ENCODE measurements at regions not wholly inside any gene's neighbourhood (a gene's known extent, or its start where the extent isn't known, plus 50 kb on each side); places are given as distances from the start of the nearest gene placed in this dataset.

GRCh38 chrX:39829965-39830364 is 267.8 kb downstream of the BCOR start:
- no peak for TF ChIP-seq CTCF (tag by site-specific recombination; IDR thresholded peaks at IDR 0.05)
- no peak for TF ChIP-seq ZFHX2 (tag by site-specific recombination; conservative IDR thresholded peaks at IDR 0.05)
- TF ChIP-seq ZNF558 (tag by site-specific recombination; IDR thresholded peaks at IDR 0.05): no peak
- TF ChIP-seq, protein P1, sequence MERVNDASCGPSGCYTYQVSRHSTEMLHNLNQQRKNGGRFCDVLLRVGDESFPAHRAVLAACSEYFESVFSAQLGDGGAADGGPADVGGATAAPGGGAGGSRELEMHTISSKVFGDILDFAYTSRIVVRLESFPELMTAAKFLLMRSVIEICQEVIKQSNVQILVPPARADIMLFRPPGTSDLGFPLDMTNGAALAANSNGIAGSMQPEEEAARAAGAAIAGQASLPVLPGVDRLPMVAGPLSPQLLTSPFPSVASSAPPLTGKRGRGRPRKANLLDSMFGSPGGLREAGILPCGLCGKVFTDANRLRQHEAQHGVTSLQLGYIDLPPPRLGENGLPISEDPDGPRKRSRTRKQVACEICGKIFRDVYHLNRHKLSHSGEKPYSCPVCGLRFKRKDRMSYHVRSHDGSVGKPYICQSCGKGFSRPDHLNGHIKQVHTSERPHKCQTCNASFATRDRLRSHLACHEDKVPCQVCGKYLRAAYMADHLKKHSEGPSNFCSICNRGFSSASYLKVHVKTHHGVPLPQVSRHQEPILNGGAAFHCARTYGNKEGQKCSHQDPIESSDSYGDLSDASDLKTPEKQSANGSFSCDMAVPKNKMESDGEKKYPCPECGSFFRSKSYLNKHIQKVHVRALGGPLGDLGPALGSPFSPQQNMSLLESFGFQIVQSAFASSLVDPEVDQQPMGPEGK (tag by site-specific recombination; IDR thresholded peaks at IDR 0.05): no peak
- no peak for TF ChIP-seq ZNF138 (tag by site-specific recombination; IDR thresholded peaks at IDR 0.05; ENCODE audit: borderline replicate concordance)

Data from HEK293 (cell line).